OCI-LY7 (cell line): ENCODE measurements at regions not wholly inside any gene's neighbourhood (a gene's known extent, or its start where the extent isn't known, plus 50 kb on each side); places are given as distances from the start of the nearest gene placed in this dataset.

ENCODE experiments used
- CTCF ChIP-seq: fragments of 200-600 bp; sonication (generic); conservative IDR thresholded peaks from 2 replicates; pipeline ENCODE4 v1.5.1; 2014; ENCODE audit warnings: mild to moderate bottlenecking, antibody characterized with exemption, low read length, moderate library complexity, mixed read lengths
- EZH2phosphoT487 ChIP-seq: fragments of 200-600 bp; sonication (generic); IDR thresholded peaks from 2 replicates; pipeline ENCODE4 v1.6.1; 2018; ENCODE audit warnings: low read depth, borderline replicate concordance, mild to moderate bottlenecking, mixed run types, antibody characterized with exemption, low read length, moderate library complexity, mixed read lengths

GRCh38 chr3:154690413-154690812 lies 260.4 kb upstream of the GPR149 start:
- TF ChIP-seq CTCF: no peak
- no peak for TF ChIP-seq EZH2phosphoT487
